ENCODE measurements at regions not wholly inside any gene's neighbourhood (a gene's known extent, or its start where the extent isn't known, plus 50 kb on each side); places are given as distances from the start of the nearest gene placed in this dataset.

- no peak overlapping the region for H3K4me3 ChIP-seq (ENCODE audit: low read depth, low read length)
- no peak for DNase-seq (ENCODE audit: low read depth)
Observed at GRCh38 chr11:116263019-116263418, 509.8 kb downstream of the BUD13 start.

- no peak overlapping the region for H3K4me3 ChIP-seq (ENCODE audit: low read depth, low read length)
- DNase-seq (ENCODE audit: low read depth) = no peak
Observed at GRCh38 chr11:116262370-116262769, 510.4 kb downstream of the BUD13 start.

- H3K4me3 ChIP-seq (ENCODE audit: low read depth, low read length) = no peak overlapping the region
- no peak for DNase-seq (ENCODE audit: low read depth)
Observed at GRCh38 chr11:116261606-116262005, 511.2 kb downstream of the BUD13 start.

DNA sequence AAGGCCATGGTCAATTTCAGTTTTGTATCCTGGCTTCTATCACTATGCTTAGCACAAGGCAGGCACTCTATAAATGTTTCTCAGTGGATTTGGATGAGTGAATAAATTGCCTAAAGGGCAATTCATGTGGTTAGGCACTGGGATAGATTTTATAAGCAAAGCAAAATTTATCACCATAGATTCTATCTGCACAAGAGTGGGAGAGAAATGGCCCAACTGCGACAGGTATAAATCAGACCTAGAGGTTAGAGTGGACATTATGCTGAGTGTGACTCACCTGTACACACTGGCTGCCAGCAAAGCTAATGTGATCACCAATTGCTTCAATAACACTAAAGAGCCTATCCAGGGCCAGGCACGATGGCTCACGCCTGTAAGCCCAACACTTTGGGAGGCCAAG lies 514.0 kb downstream of the BUD13 start:
- no peak for DNase-seq (ENCODE audit: low read depth)
- no peak overlapping the region for H3K4me3 ChIP-seq (ENCODE audit: low read depth, low read length)

- no peak for DNase-seq (ENCODE audit: low read depth)
- H3K4me3 ChIP-seq (ENCODE audit: low read depth, low read length) = no peak overlapping the region
Observed at GRCh38 chr11:116257883-116258282, 514.9 kb downstream of the BUD13 start.

DNA sequence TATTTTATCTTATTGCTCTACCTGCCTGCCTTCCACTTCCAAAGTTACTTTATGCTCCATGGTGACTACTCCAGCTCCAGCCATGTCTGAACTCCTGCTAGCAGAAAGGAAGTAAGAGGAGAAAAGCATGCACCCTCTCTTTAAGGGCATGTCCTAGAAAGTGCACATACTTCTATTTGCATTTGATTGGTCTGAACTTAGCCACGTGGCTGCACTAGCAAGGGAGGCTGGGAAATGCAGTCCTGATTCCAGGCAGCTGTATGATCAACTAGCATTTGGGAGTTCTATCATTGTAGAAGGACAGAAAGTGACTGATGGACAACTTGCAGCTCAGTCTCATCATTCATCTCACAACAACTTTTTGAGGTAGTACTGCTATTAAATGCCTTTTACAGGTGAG lies 515.7 kb downstream of the BUD13 start:
- H3K4me3 ChIP-seq (ENCODE audit: low read depth, low read length) = no peak overlapping the region
- DNase-seq (ENCODE audit: low read depth) = no peak

DNA sequence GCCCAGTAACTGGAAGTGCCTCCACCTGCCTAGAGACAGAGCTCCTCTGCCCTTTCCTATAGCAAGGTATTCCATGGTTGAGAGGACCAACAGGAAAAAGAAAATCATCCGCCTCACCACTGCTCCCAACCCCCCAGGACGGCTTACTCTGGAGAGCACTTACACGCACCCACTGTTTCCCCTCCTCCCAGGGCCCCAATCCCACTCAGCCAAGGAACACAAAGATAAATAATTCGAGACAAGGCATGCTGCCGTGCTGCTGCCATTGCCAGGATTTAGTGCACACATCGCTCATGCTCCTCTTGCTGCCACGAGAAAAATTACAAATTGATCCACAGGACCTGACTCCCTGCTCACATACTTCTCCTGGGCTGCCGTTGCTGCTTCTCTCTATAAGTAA lies 516.6 kb downstream of the BUD13 start:
- H3K4me3 ChIP-seq (ENCODE audit: low read depth, low read length) = no peak overlapping the region
- no peak for DNase-seq (ENCODE audit: low read depth)

DNA sequence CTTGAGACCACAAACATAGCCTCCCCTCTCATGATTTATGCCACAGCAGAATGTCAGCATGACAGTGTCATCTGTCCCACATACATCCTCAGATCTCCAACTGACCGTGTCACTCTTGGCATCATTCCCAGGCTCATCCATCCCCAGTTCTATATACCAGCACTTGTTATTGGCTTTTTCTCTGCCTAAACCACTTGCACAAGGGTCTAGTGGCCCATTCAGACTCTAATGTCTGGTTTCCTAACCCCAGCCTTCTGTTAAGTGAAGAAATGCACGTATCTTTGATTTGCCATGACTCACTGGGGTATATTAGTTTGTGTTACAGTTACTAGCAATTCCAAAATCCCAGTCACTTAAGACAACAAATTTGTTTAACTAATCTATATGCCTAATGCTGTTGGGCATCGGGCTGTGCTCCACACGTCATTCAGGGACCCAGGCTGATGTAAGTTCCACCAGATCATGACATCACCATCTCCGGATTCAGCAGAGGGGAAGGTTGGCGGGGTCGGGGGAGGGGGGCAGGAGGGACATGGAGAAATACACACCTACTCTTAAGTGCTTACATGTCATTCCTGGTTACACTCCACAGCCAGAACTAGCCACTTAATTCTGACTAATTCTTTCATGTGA lies 517.4 kb downstream of the BUD13 start:
- no peak overlapping the region for H3K4me3 ChIP-seq (ENCODE audit: low read depth, low read length)
- DNase-seq (ENCODE audit: low read depth) = no peak

DNA sequence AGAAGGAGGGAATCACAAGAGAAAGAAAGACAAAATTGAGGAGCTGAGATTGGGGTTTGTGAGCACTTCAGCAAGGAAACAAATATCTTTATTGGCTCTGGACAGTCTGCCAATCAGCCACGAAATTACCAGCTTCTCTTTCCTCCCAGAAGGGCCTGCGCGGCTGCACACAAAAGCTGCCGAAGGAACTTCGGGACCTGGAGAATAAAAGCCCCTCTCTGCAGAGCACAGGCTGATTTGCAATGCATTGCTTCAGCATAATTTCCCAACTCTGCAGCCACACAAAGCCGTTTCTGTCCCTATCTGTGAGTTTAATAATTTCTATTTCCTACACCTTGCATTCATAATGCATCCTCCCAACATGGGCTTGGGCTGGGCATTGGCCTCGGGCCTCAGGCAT lies 522.6 kb downstream of the BUD13 start:
- no peak overlapping the region for H3K4me3 ChIP-seq (ENCODE audit: low read depth, low read length)
- no peak for DNase-seq (ENCODE audit: low read depth)

DNA sequence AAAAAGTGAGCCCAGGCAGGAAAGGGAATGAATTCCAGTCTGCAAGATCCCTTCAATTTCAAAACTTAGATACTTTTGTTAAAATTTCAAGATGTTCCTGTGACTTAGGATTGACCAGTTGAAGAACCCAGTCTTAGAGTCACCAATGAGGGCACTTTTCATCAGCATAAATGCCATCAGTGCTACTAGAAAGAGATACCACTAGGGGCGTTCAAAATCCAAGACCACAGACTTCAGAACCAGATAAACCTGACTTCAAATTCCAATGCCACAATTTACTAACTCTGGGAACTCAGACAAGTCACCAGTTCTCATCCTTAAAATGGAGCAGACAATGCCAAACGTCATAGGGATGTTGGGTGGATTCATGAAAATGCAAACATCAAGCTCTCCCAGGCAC lies 523.2 kb downstream of the BUD13 start:
- no peak for DNase-seq (ENCODE audit: low read depth)
- H3K4me3 ChIP-seq (ENCODE audit: low read depth, low read length) = no peak overlapping the region

DNA sequence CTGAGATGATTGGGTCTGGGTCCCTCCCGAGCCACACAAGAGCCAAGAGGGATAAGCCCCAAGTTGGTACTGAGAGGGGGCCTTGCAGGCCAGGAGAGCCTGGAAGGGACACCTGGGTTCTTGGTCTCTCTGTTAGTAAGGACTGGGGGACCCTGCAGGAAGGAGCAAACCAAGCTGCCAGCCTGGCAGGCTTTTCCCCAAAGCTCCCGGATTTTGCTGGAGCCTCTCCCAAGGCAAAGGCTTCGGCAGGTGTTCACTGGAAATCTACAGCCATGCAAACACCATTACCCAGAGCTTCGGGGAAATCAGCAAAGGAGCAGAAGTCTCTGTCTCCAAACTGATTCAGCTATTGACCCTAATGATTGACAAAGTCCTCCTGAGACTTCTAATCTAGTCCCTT lies 527.9 kb downstream of the BUD13 start:
- DNase-seq (ENCODE audit: low read depth) = no peak
- H3K4me3 ChIP-seq (ENCODE audit: low read depth, low read length) = no peak overlapping the region

- DNase-seq (ENCODE audit: low read depth) = no peak
- H3K4me3 ChIP-seq (ENCODE audit: low read depth, low read length) = no peak overlapping the region
Observed at GRCh38 chr11:116244439-116244838, 528.3 kb downstream of the BUD13 start.

DNA sequence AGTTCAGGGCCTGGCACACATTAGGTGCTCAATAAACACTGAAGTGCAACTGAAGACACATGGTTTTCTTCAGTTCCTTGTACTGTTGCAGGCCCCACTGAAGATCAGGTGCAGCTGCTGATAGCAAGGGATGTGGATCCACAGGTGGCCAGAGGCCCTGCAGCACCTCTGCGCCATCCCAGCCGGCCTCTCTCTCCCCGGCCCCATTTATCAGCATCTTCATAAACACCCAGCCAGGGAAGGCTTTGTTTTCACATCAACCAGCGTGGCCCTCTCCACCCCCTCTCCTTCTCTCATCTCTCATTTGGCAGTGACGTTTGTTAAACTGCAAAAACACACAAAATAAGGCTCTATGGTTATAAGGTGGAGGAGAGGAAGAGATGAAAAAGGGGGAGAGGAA lies 528.8 kb downstream of the BUD13 start:
- H3K4me3 ChIP-seq (ENCODE audit: low read depth, low read length) = no peak overlapping the region
- no peak for DNase-seq (ENCODE audit: low read depth)

- DNase-seq (ENCODE audit: low read depth) = no peak
- H3K4me3 ChIP-seq (ENCODE audit: low read depth, low read length) = no peak overlapping the region
Observed at GRCh38 chr11:116242006-116242405, 530.8 kb downstream of the BUD13 start.

DNA sequence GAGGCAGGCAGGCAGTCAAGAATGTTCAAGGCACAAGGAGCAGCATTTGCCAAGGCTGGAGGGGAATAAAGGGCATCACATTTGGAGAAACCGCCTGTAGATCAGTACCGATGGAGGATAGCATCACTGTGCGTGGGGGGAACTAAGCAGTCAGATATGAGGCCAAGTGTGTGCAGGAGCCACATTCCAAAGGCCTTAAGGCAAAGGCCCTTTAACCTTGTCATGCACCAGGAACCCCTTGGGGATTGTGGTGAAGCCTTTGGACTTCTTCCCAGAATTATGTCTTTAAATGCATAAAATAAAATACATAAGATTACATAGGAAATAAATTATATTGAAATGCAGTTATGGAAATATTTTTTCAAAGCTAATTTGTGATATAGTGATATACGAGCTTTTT lies 532.1 kb downstream of the BUD13 start:
- no peak for DNase-seq (ENCODE audit: low read depth)
- H3K4me3 ChIP-seq (ENCODE audit: low read depth, low read length) = no peak overlapping the region

DNA sequence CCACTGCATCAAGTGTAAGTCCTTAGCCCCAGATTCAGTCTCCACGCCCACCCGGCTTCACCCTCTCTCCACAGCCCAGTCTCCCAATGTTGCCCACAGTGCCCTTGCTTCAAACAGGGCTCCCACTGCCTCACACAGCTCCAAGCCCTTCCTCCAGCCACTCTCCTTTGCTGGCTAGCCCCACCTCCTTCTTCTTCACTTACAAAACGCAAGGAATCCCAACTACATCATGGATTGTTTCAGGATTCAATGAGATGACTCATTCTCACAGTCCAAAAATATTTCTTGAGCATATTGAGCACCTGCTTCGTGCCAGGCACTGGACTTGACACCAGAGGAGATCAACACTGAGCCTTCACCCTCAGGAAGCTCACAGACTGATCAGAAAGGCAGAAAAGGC lies 533.5 kb downstream of the BUD13 start:
- H3K4me3 ChIP-seq (ENCODE audit: low read depth, low read length) = no peak overlapping the region
- no peak for DNase-seq (ENCODE audit: low read depth)

DNA sequence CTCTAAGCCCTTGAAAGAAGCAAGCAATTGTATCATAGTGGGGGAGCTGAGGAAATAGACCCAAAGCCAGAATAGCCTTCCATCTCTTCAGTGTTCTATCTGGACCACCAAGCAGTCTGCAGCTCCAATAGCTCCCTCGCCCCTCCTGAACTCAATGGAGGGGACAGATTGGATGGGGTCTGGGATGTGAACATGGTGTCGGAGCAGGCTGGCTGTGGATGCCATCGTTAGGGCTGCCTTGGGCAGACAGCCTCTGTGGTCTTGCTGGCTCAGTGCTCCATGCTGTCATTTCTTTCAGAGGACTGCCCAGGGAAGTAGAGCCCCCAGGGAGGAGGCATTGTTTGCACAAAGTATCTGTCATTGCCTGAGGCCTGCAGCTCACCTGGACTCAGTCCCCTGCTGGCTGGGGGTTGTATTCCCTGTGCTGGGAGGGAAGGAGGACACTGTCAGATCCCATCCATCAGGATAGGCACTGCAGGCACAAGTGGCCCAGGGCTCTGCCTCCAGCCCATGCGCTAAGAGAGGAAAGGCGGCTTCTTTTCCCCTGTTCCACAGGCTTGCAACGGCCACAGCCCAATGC lies 537.7 kb downstream of the BUD13 start:
- no peak overlapping the region for H3K4me3 ChIP-seq (ENCODE audit: low read depth, low read length)

GRCh38 chr11:116233561-116233960 lies 539.2 kb downstream of the BUD13 start:
- no peak for DNase-seq (ENCODE audit: low read depth)
- H3K4me3 ChIP-seq (ENCODE audit: low read depth, low read length) = no peak overlapping the region

More for the DNA sequence above, 537.7 kb downstream of the BUD13 start:
- no peak for DNase-seq (ENCODE audit: low read depth)

GRCh38 chr11:116232364-116232828 lies 540.4 kb downstream of the BUD13 start:
- H3K4me3 ChIP-seq (ENCODE audit: low read depth, low read length) = no peak overlapping the region
- DNase-seq (ENCODE audit: low read depth) = no peak

GRCh38 chr11:116231543-116231942 lies 541.2 kb downstream of the BUD13 start:
- no peak overlapping the region for H3K4me3 ChIP-seq (ENCODE audit: low read depth, low read length)
- DNase-seq (ENCODE audit: low read depth) = no peak

- H3K4me3 ChIP-seq (ENCODE audit: low read depth, low read length) = no peak overlapping the region
- DNase-seq (ENCODE audit: low read depth) = no peak
Observed at GRCh38 chr11:116230438-116230837, 542.3 kb downstream of the BUD13 start.
